Liver (tissue), 8 donors: ENCODE measurements at regions not wholly inside any gene's neighbourhood (a gene's known extent, or its start where the extent isn't known, plus 50 kb on each side); places are given as distances from the start of the nearest gene placed in this dataset.

Experiments used
- DNase-seq: peaks from one replicate; pipeline ENCODE4 v3.0.0-alpha.2; 2017; ENCODE audit warnings: low spot score
- H3K27ac ChIP-seq, 2 donors: one replicate each; pipeline ENCODE4 v1.7.0; 2013; ENCODE audit warnings: inconsistent platforms in 2 of 2, low read length in 2 of 2, control low read depth in 1 of 2, low read depth in 1 of 2, mild to moderate bottlenecking in 1 of 2
- H3K27me3 ChIP-seq, 4 donors: one replicate each; pipeline versions ENCODE4 v1.6.1 to v1.7.0; 2013; ENCODE audit warnings: low read length in 3 of 4, inconsistent platforms in 1 of 4, mild to moderate bottlenecking in 1 of 4, moderate library complexity in 1 of 4; ENCODE audit not compliant: control insufficient read depth in 4 of 4, insufficient read depth in 4 of 4
- H3K36me3 ChIP-seq, 4 donors: one replicate each; pipeline versions ENCODE4 v1.6.1 to v1.7.0; 2013; ENCODE audit warnings: low read length in 3 of 4, mild to moderate bottlenecking in 3 of 4, low read depth in 1 of 4, moderate library complexity in 1 of 4; ENCODE audit not compliant: control insufficient read depth in 4 of 4, insufficient read depth in 3 of 4
- H3K4me1 ChIP-seq, 4 donors: one replicate each; pipeline versions ENCODE4 v1.6.1 to v1.7.0; 2013; ENCODE audit warnings: low read length in 3 of 4, mild to moderate bottlenecking in 3 of 4, moderate library complexity in 1 of 4; ENCODE audit not compliant: control insufficient read depth in 4 of 4, insufficient read depth in 4 of 4
- H3K4me3 ChIP-seq, 3 donors: one replicate each; pipeline versions ENCODE4 v1.6.1 to v1.7.0; 2013; ENCODE audit warnings: low read length in 3 of 3, control low read depth in 1 of 3, low read depth in 1 of 3, mild to moderate bottlenecking in 1 of 3
- H3K9ac ChIP-seq, 2 donors: one replicate each; pipeline ENCODE4 v1.7.0; 2013; ENCODE audit warnings: low read length in 2 of 2, mild to moderate bottlenecking in 2 of 2, moderate library complexity in 2 of 2, control low read depth in 1 of 2, low read depth in 1 of 2
- H3K9me3 ChIP-seq, 4 donors: one replicate each; pipeline versions ENCODE4 v1.6.1 to v1.7.0; 2013; ENCODE audit warnings: low read length in 3 of 4; ENCODE audit not compliant: control insufficient read depth in 4 of 4
- ATF3 ChIP-seq: IDR thresholded peaks from 2 replicates; pipeline ENCODE4 v1.6.1; 2016; ENCODE audit warnings: antibody characterized with exemption
- CTCF ChIP-seq: fragments of 150-350 bp; IDR thresholded peaks from 2 replicates; pipeline ENCODE4 v1.5.1; 2017; ENCODE audit warnings: improper control_type of control experiment, low read depth, low read length; ENCODE audit not compliant: missing input control
- EGR1 ChIP-seq, 2 donors: IDR thresholded peaks; 2 replicates each; pipeline ENCODE4 v1.6.1; 2016 to 2018; ENCODE audit warnings: antibody characterized with exemption in 2 of 2, low read depth in 2 of 2
- FOXA1 ChIP-seq: IDR thresholded peaks from 2 replicates; pipeline ENCODE4 v1.6.1; 2016; ENCODE audit warnings: antibody characterized with exemption
- FOXA2 ChIP-seq: IDR thresholded peaks from 2 replicates; pipeline ENCODE4 v1.6.1; 2016; ENCODE audit warnings: antibody characterized with exemption
- GABPA ChIP-seq, 2 donors: IDR thresholded peaks in 1 of 2; conservative IDR thresholded peaks in 1 of 2; 2 replicates each; pipeline ENCODE4 v1.6.1; 2016; ENCODE audit warnings: antibody characterized with exemption in 2 of 2, mild to moderate bottlenecking in 1 of 2, moderate library complexity in 1 of 2
- HNF4A ChIP-seq, 2 donors: conservative IDR thresholded peaks; 2 replicates each; pipeline ENCODE4 v1.6.1; 2016; ENCODE audit warnings: antibody characterized with exemption in 2 of 2, mild to moderate bottlenecking in 2 of 2
- HNF4G ChIP-seq: IDR thresholded peaks from 2 replicates; pipeline ENCODE4 v1.6.1; 2016; ENCODE audit warnings: antibody characterized with exemption
- JUND ChIP-seq, 2 donors: IDR thresholded peaks; 2 replicates each; pipeline ENCODE4 v1.6.1; 2016; ENCODE audit warnings: antibody characterized with exemption in 2 of 2
- MAX ChIP-seq: IDR thresholded peaks from 2 replicates; pipeline ENCODE4 v1.6.1; 2016; ENCODE audit warnings: antibody characterized with exemption
- NR2F2 ChIP-seq: IDR thresholded peaks from 2 replicates; pipeline ENCODE4 v1.6.1; 2016; ENCODE audit warnings: antibody characterized with exemption
- RAD21 ChIP-seq, 2 donors: IDR thresholded peaks; 2 replicates each; pipeline ENCODE4 v1.6.1; 2016; ENCODE audit warnings: antibody characterized with exemption in 2 of 2, mild to moderate bottlenecking in 2 of 2
- REST ChIP-seq: IDR thresholded peaks from 2 replicates; pipeline ENCODE4 v1.6.1; 2016; ENCODE audit warnings: antibody characterized with exemption, mild to moderate bottlenecking
- RXRA ChIP-seq, 2 donors: IDR thresholded peaks; 2 replicates each; pipeline ENCODE4 v1.6.1; 2017 to 2018; ENCODE audit warnings: antibody characterized with exemption in 2 of 2, mild to moderate bottlenecking in 1 of 2
- SP1 ChIP-seq: IDR thresholded peaks from 2 replicates; pipeline ENCODE4 v1.6.1; 2018; ENCODE audit warnings: antibody characterized with exemption, mild to moderate bottlenecking
- TAF1 ChIP-seq: conservative IDR thresholded peaks from 2 replicates; pipeline ENCODE4 v1.6.1; 2016; ENCODE audit warnings: antibody characterized with exemption, mild to moderate bottlenecking
- YY1 ChIP-seq: IDR thresholded peaks from 2 replicates; pipeline ENCODE4 v1.6.1; 2016; ENCODE audit warnings: antibody characterized with exemption, mild to moderate bottlenecking
- ZBTB33 ChIP-seq: IDR thresholded peaks from 2 replicates; pipeline ENCODE4 v1.6.1; 2016; ENCODE audit warnings: antibody characterized with exemption
- WGBS: extraction: QIAGEN DNeasy Blood & Tissue Kit; methylation state at CpG from one replicate; pipeline ENCODE4 v1.1.7; 2013; 5-methylcytosine and 5-hydroxymethylcytosine counted together
- donor health status: healthy.
- donor health status: healthy.
- donor health status: healthy.
- donor health status: healthy.
- donor health status: healthy.

DNA sequence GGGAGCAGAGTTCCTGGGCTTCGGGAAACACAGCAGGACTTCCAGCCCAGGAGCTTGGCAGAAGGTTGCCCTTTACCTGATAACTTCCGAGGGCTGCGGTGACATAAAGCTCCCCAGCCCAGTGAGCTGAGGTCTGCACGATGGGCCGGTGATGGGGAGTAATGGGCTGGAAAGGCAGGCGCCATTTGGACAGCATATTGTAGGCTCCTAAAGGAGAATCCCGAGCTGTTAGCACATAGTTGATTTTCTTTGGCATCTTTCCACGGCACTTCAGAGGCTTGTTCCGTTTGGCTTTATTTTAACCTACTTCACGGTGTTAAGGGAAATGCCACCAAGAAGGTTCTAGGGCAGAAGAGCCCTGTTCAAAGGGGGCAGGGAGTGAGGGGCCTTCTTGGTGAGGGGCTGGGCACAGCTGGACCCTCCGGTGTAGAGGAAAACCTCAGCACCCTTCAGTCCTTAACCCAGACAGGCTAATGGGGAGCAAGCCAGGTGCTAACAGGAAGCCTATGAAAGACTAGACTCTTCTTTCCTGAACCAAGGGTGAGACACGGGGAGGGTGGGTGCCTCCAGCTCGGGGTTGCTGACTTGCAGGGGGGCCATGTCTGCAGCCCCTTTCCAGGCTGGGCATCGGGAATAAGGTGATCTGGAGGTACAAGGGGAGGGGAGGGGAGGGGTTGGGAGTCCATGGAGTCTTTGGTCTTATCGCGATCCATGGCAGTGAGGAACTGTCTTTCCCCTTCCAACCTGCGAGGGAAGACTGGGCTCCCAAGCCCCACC lies 347.7 kb downstream of the GLRX3 start (continued):
- no peak for TF ChIP-seq ZBTB33

DNA sequence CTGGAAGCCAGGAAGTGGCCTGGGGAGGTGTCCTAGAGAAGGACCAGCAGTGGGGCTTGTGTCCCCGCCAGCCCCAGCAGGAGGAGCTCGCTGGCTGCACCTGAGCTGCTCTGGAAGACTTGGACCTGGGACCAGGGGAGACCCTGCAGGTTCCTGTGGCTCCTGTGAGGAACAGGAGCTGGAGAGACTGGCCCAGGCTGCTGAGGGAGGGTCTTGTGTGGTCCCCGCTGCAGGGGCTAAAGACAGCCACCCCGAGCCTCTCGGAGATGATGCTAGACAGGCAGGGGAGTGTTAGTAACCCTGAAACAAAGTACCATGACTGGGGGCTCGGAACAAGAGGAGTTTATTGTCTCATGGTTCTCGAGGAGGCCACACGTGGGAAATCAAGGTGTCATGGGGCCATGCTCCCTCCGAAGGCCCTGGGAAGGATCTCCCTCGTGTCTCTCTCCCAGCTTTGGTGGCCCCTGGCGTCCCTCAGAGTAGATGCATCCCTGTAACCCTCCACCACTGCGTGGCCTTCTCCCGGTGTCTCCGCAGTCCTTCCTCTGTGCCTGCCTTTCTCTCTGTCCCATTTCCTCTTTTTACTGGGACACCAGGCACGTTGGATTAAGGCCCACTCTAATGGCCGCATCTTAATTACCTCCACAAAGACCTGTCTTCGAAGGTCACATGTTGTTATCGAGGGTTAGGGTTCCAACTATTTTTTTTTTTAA lies 348.4 kb downstream of the GLRX3 start:
- H3K27ac ChIP-seq: no peak overlapping the region
- 78% methylated on average over 18 of the region's 18 CpGs for WGBS
- no peaks in the 10 kb centered on the region for H3K9me3 ChIP-seq
- H3K9ac ChIP-seq: no peak overlapping the region
- no peaks in the 10 kb centered on the region for H3K36me3 ChIP-seq
- no peaks in the 10 kb centered on the region for H3K27me3 ChIP-seq
- H3K4me3 ChIP-seq: no peak overlapping the region
- TF ChIP-seq EGR1 (IDR thresholded peaks at IDR 0.05; ENCODE audit: low read depth in 2 of 2): no peak
- no peak for TF ChIP-seq TAF1
- no peak for TF ChIP-seq HNF4G
- no peak for TF ChIP-seq FOXA2
- TF ChIP-seq RAD21 (IDR thresholded peaks at IDR 0.05): no peak
- TF ChIP-seq ZBTB33: no peak
- TF ChIP-seq REST: no peak
- TF ChIP-seq GABPA (IDR thresholded peaks at IDR 0.05 in 1 of 2, conservative IDR thresholded peaks at IDR 0.05 in 1 of 2): no peak
- TF ChIP-seq MAX: no peak
- no peak for TF ChIP-seq JUND (IDR thresholded peaks at IDR 0.05)
- TF ChIP-seq CTCF: no peak
- no peak for TF ChIP-seq HNF4A (conservative IDR thresholded peaks at IDR 0.05)
- TF ChIP-seq SP1: no peak
- TF ChIP-seq ATF3: no peak
- no peak for TF ChIP-seq NR2F2
- TF ChIP-seq YY1: no peak
- TF ChIP-seq FOXA1: no peak
- TF ChIP-seq RXRA (IDR thresholded peaks at IDR 0.05): no peak
- no peak for DNase-seq
- H3K4me1 ChIP-seq: no peaks in the 10 kb centered on the region
